ENCODE measurements at regions not wholly inside any gene's neighbourhood (a gene's known extent, or its start where the extent isn't known, plus 50 kb on each side); places are given as distances from the start of the nearest gene placed in this dataset.

DNA sequence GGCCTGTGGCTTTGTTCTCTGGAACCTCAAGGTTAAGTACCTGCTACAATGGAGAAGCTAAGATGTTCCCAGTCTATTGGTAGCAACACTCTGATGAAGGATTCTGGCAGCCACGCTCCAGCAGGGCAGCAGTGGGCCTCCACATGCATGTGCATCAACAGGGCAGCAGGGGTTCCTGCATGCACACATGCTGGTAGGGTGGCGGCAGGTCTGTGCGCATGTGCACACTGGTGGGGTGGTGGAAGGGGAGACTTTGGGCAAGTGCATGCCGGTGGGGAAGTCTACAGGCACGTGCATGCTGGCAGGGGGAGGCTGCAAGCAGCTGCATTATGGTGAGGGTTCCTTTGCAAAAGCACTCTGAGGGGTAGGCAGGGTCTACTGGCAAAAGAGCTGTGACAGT, 160.7 kb downstream of the NKX6-1 start:
- no peak for DNase-seq
- intact Hi-C loops (cut with DNase I) = no loop called here
- no peaks in the 10 kb centered on the region for H3K4me1 ChIP-seq
- WGBS, 2 donors = 91 to 96% methylated on average over 4 to 5 of the region's 5 CpGs
- H3K27ac ChIP-seq = no peak overlapping the region
- TF ChIP-seq POLR2A (IDR thresholded peaks at IDR 0.05) = no peak
- TF ChIP-seq, protein P1, sequence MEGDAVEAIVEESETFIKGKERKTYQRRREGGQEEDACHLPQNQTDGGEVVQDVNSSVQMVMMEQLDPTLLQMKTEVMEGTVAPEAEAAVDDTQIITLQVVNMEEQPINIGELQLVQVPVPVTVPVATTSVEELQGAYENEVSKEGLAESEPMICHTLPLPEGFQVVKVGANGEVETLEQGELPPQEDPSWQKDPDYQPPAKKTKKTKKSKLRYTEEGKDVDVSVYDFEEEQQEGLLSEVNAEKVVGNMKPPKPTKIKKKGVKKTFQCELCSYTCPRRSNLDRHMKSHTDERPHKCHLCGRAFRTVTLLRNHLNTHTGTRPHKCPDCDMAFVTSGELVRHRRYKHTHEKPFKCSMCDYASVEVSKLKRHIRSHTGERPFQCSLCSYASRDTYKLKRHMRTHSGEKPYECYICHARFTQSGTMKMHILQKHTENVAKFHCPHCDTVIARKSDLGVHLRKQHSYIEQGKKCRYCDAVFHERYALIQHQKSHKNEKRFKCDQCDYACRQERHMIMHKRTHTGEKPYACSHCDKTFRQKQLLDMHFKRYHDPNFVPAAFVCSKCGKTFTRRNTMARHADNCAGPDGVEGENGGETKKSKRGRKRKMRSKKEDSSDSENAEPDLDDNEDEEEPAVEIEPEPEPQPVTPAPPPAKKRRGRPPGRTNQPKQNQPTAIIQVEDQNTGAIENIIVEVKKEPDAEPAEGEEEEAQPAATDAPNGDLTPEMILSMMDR (IDR thresholded peaks at IDR 0.05) = no peak
- H3K9me3 ChIP-seq = no peaks in the 10 kb centered on the region
- no peaks in the 10 kb centered on the region for H3K27me3 ChIP-seq
- no peaks in the 10 kb centered on the region for H3K36me3 ChIP-seq
- H3K4me3 ChIP-seq (replicated peaks in 1 of 3) = no peak overlapping the region

DNA sequence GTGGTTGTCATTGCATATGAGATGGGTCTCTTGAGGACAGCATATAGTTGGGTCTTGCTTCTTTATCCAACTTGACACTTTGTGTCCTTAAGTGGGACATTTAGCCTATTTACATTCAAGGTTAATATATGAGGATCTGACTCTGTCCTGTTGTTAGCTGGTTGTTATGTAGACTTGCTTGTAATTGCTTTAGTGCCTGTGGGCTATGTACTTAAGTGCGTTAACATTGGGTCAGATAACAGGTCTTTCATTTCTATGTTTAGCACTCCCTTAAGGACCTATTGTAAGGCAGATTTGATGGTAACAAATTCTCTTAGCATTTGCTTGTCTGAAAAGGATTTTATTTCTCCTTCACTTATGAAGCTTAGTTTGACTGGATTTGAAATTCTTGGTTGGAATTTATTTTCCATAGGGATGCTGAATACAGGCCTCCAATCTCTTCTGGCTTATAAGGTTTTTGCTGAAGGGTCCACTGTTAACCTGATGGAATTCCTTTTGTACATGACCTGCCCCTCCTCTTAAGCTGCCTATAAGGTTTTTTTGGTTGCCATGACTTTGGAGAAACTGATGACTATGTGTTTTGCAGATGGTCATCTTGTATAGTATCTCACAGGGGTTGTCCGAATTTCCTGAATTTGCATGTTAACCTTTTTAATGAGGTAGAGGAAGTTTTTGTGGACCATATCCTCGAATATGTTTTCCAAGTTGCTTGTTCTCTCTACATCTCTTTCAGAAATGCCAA, 162.0 kb downstream of the NKX6-1 start:
- H3K27me3 ChIP-seq = no peaks in the 10 kb centered on the region
- intact Hi-C loops (cut with DNase I) = no loop called here
- TF ChIP-seq, protein P1 (IDR thresholded peaks at IDR 0.05) = no peak
- TF ChIP-seq POLR2A (IDR thresholded peaks at IDR 0.05) = no peak
- H3K4me3 ChIP-seq (replicated peaks in 1 of 3) = no peak overlapping the region
- no peak overlapping the region for H3K27ac ChIP-seq
- H3K4me1 ChIP-seq = no peaks in the 10 kb centered on the region
- 71 to 78% methylated on average over 3 of the region's 3 CpGs for WGBS, 2 donors
- no peak for DNase-seq
- no peaks in the 10 kb centered on the region for H3K36me3 ChIP-seq
- H3K9me3 ChIP-seq = no peaks in the 10 kb centered on the region

DNA sequence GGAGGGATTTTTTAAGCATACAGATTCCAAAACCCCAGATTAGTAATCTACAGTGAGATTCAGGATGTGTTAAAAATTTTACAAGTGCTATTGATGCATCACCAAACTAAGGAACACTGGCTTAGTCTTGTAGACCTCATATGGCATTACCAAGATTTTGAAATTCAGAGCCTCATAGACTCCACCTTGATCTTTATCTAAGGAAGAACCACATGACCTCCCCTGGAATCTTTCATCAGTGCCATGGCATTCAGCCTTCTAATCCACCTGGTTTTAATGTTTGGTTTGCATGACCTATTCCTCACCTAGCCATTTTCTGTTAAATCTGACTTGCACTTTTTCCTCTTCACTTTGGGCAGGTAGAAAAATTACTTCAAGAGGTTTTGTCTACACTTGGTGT, 171.6 kb downstream of the NKX6-1 start:
- no peaks in the 10 kb centered on the region for H3K36me3 ChIP-seq
- intact Hi-C loops (cut with DNase I) = no loop called here
- no peak for DNase-seq
- TF ChIP-seq, protein P1 (IDR thresholded peaks at IDR 0.05) = no peak
- no peak for TF ChIP-seq POLR2A (IDR thresholded peaks at IDR 0.05)
- no peak overlapping the region for H3K4me3 ChIP-seq (replicated peaks in 1 of 3)
- no peaks in the 10 kb centered on the region for H3K9me3 ChIP-seq
- no peak overlapping the region for H3K27ac ChIP-seq
- H3K27me3 ChIP-seq = no peaks in the 10 kb centered on the region
- peaks cover 0 to 6% of the 10 kb centered on the region in 2 donors for H3K4me1 ChIP-seq

DNA sequence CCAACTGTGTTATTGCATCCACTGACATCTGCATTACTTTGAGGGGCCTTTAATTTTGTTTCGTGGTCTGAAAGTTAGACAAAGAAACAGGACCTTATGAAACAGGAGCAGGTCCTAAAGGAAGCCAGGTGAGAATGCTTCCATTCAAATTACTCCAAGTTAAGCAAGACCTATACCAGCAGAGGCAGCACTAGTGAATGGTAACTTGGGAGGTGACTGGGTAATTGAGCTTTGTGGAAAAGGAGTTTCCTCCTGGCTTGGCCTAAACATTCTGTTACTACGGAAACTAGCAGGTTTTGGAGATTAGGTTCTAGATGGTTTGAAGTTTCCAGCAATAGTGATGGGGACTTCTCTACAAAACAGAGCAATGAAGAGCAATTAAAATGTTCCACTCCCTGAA, 173.5 kb downstream of the NKX6-1 start:
- no peak for DNase-seq
- Histone ChIP-seq H3K27me3 (no peaks in the 10 kb centered on the region), H3K36me3 (no peaks in the 10 kb centered on the region), H3K9me3 (no peaks in the 10 kb centered on the region), H3K4me3 (replicated peaks in 1 of 3) (no peak overlapping the region), H3K27ac (no peak overlapping the region), H3K4me1 (peaks cover 0 to 6% of the 10 kb centered on the region in 2 donors)
- TF ChIP-seq POLR2A (IDR thresholded peaks at IDR 0.05) = no peak
- TF ChIP-seq, protein P1 (IDR thresholded peaks at IDR 0.05) = no peak
- 84 to 86% methylated on average over 2 of the region's 2 CpGs for WGBS, 2 donors
- intact Hi-C loops (cut with DNase I) = no loop called here

DNA sequence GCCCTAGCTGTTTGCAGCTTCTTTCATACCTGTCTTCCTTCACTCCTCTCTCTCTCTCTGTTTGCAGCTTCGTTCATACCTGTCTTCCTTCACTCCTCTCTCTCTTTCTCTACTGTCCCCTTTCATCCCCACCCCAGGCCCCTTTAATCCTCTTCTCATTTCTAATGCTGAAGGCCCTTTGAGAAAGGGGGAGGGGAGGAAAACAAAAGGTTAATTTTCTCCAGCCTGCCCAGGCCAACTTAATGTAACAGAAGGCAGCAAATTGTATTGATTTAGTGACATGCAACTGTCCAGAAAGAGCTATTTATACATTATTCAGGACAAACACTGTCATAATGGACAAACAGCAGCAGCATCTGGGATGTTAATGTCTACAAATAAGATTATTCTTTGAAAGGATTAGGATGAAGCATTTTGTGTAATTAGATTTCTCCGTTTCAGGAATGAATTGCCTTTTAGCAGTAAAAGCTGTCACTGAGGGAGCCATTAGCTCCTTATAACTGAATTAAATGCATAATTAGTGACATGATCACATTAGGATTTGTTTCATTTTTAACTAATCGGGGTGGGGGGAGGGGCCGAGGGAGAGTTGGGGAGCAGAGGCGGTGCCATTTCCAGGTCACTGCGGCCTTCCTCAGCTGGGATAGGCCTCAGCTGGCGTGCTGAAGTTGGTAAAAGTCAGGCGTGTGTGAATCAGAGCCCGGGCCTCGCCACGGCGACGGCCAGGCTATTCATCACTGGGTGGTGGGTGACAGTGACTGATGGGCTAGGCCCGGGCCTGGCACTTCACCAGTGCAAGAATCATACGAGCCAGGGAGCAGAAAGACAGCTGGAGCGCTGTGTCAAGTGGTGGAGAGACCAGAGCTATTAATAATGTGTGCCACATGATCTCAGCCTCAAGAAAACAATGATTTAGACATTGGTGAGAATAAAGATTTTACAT, 174.5 kb downstream of the NKX6-1 start:
- no peak for DNase-seq
- Histone ChIP-seq H3K36me3 (no peaks in the 10 kb centered on the region), H3K27me3 (no peaks in the 10 kb centered on the region), H3K9me3 (no peaks in the 10 kb centered on the region), H3K4me1 (peaks cover 0 to 9% of the 10 kb centered on the region in 2 donors), H3K4me3 (replicated peaks in 1 of 3) (no peak overlapping the region), H3K27ac (no peak overlapping the region)
- TF ChIP-seq POLR2A (IDR thresholded peaks at IDR 0.05) = no peak
- TF ChIP-seq, protein P1 (IDR thresholded peaks at IDR 0.05) = no peak
- WGBS, 2 donors = 63 to 67% methylated on average over 16 of the region's 16 CpGs
- intact Hi-C loops (cut with DNase I) = no loop called here
